ENCODE measurements at regions not wholly inside any gene's neighbourhood (a gene's known extent, or its start where the extent isn't known, plus 50 kb on each side); places are given as distances from the start of the nearest gene placed in this dataset.
"Not testable (repeated sequence)": the region's sequence is repeated elsewhere in the genome, so short reads cannot be mapped to it uniquely, and the experiment has no call there.

- Mint-ChIP-seq H3K27me3 (peaks cover 2 to 6% of the 10 kb centered on the region in 2 donors), H3K9me3 (peaks cover 0 to 7% (median 0%) of the 10 kb centered on the region in 3 donors), H3K4me3 (no peak overlapping the region), H3K27ac (no peak overlapping the region), H3K36me3 (no peaks in the 10 kb centered on the region), H3K4me1 (no peaks in the 10 kb centered on the region)
- Histone ChIP-seq H3K27me3 (replicated peaks in 1 of 2; ENCODE audit: control insufficient read depth in 2 of 2, extremely low read depth in 1 of 2, insufficient read depth in 2 of 2, low read length in 1 of 2) (no peaks in the 10 kb centered on the region), H3K9me3 (no peaks in the 10 kb centered on the region), H3K27ac (ENCODE audit: low read length) (no peak overlapping the region), H3K4me1 (ENCODE audit: control insufficient read depth in 1 of 2, extremely low read depth in 1 of 2, insufficient read depth in 2 of 2, low read length in 2 of 2) (no peaks in the 10 kb centered on the region), H3K36me3 (ENCODE audit: control insufficient read depth in 2 of 2, extremely low read depth in 1 of 2, insufficient read depth in 1 of 2, low read length in 1 of 2) (no peaks in the 10 kb centered on the region), H3K4me3 (ENCODE audit: control insufficient read depth in 1 of 2, extremely low read depth in 1 of 2, low read length in 1 of 2) (no peak overlapping the region)
- ATAC-seq (replicated peaks in 1 of 4) (no peak), DNase-seq (no peak)
- CTCF ChIA-PET: no interaction called here
- POLR2A ChIA-PET: no interaction called here
- WGBS (ENCODE audit: insufficient coverage): 85% methylated on average over 2 of the region's 5 CpGs
These were observed 63.0 kb downstream of the HLX start for GRCh38 chr1:220942278-220942677.

- DNase-seq; H3K27ac ChIP-seq (ENCODE audit: low read length); H3K36me3 ChIP-seq (ENCODE audit: control insufficient read depth in 2 of 2, extremely low read depth in 1 of 2, insufficient read depth in 1 of 2, low read length in 1 of 2); H3K27me3 ChIP-seq (replicated peaks in 1 of 2; ENCODE audit: control insufficient read depth in 2 of 2, extremely low read depth in 1 of 2, insufficient read depth in 2 of 2, low read length in 1 of 2); H3K27me3 Mint-ChIP-seq; POLR2A ChIA-PET; H3K27ac Mint-ChIP-seq; CTCF ChIA-PET; H3K36me3 Mint-ChIP-seq; ATAC-seq (replicated peaks in 1 of 4); H3K9me3 ChIP-seq; H3K4me3 ChIP-seq (ENCODE audit: control insufficient read depth in 1 of 2, extremely low read depth in 1 of 2, low read length in 1 of 2); H3K4me1 Mint-ChIP-seq; H3K4me1 ChIP-seq (ENCODE audit: control insufficient read depth in 1 of 2, extremely low read depth in 1 of 2, insufficient read depth in 2 of 2, low read length in 2 of 2); H3K9me3 Mint-ChIP-seq; H3K4me3 Mint-ChIP-seq: not testable (repeated sequence)
- WGBS (ENCODE audit: insufficient coverage): 68% methylated on average over 2 of the region's 2 CpGs
These were observed 63.7 kb downstream of the HLX start for GRCh38 chr1:220942914-220943313.

- DNase-seq (no peak), ATAC-seq (replicated peaks in 1 of 4) (no peak)
- H3K36me3 Mint-ChIP-seq: no peaks in the 10 kb centered on the region
- Histone ChIP-seq H3K9me3 (no peaks in the 10 kb centered on the region), H3K27ac (ENCODE audit: low read length) (no peak overlapping the region), H3K4me1 (ENCODE audit: control insufficient read depth in 1 of 2, extremely low read depth in 1 of 2, insufficient read depth in 2 of 2, low read length in 2 of 2) (no peaks in the 10 kb centered on the region), H3K36me3 (ENCODE audit: control insufficient read depth in 2 of 2, extremely low read depth in 1 of 2, insufficient read depth in 1 of 2, low read length in 1 of 2) (no peaks in the 10 kb centered on the region), H3K27me3 (replicated peaks in 1 of 2; ENCODE audit: control insufficient read depth in 2 of 2, extremely low read depth in 1 of 2, insufficient read depth in 2 of 2, low read length in 1 of 2) (no peaks in the 10 kb centered on the region), H3K4me3 (ENCODE audit: control insufficient read depth in 1 of 2, extremely low read depth in 1 of 2, low read length in 1 of 2) (no peak overlapping the region)
- ChIA-PET CTCF (no interaction called here), POLR2A (no interaction called here)
- H3K27me3 Mint-ChIP-seq: peaks cover 2 to 6% of the 10 kb centered on the region in 2 donors
- H3K9me3 Mint-ChIP-seq: peaks cover 0 to 7% (median 0%) of the 10 kb centered on the region in 3 donors
- no CpG with 5 or more reads among the region's 2 CpGs for WGBS (ENCODE audit: insufficient coverage)
- H3K4me3 Mint-ChIP-seq: no peak overlapping the region
- H3K27ac Mint-ChIP-seq: no peak overlapping the region
- no peaks in the 10 kb centered on the region for H3K4me1 Mint-ChIP-seq
These were observed 64.2 kb downstream of the HLX start for GRCh38 chr1:220943319-220943996.

- Mint-ChIP-seq H3K27me3 (no peaks in the 10 kb centered on the region), H3K36me3 (no peaks in the 10 kb centered on the region), H3K9me3 (peaks cover 4 to 13% (median 4%) of the 10 kb centered on the region in 3 donors), H3K4me1 (no peaks in the 10 kb centered on the region), H3K4me3 (no peak overlapping the region), H3K27ac (no peak overlapping the region)
- ATAC-seq (replicated peaks in 1 of 4) (no peak), DNase-seq (no peak)
- H3K9me3 ChIP-seq: no peaks in the 10 kb centered on the region
- H3K4me3 ChIP-seq (ENCODE audit: control insufficient read depth in 1 of 2, extremely low read depth in 1 of 2, low read length in 1 of 2): no peak overlapping the region
- H3K4me1 ChIP-seq (ENCODE audit: control insufficient read depth in 1 of 2, extremely low read depth in 1 of 2, insufficient read depth in 2 of 2, low read length in 2 of 2): no peaks in the 10 kb centered on the region
- H3K27me3 ChIP-seq (replicated peaks in 1 of 2; ENCODE audit: control insufficient read depth in 2 of 2, extremely low read depth in 1 of 2, insufficient read depth in 2 of 2, low read length in 1 of 2): no peaks in the 10 kb centered on the region
- ChIA-PET POLR2A (no interaction called here), CTCF (no interaction called here)
- no peaks in the 10 kb centered on the region for H3K36me3 ChIP-seq (ENCODE audit: control insufficient read depth in 2 of 2, extremely low read depth in 1 of 2, insufficient read depth in 1 of 2, low read length in 1 of 2)
- H3K27ac ChIP-seq (ENCODE audit: low read length): no peak overlapping the region
These were observed 71.3 kb downstream of the HLX start for GRCh38 chr1:220950576-220950975.

GRCh38 chr1:220952961-220953643, 73.9 kb downstream of the HLX start:
- no peaks in the 10 kb centered on the region for H3K4me1 Mint-ChIP-seq
- H3K4me3 ChIP-seq (ENCODE audit: control insufficient read depth in 1 of 2, extremely low read depth in 1 of 2, low read length in 1 of 2): no peak overlapping the region
- no peaks in the 10 kb centered on the region for H3K27me3 Mint-ChIP-seq
- no peaks in the 10 kb centered on the region for H3K27me3 ChIP-seq (replicated peaks in 1 of 2; ENCODE audit: control insufficient read depth in 2 of 2, extremely low read depth in 1 of 2, insufficient read depth in 2 of 2, low read length in 1 of 2)
- 26% methylated on average over 2 of the region's 3 CpGs for WGBS (ENCODE audit: insufficient coverage)
- H3K9me3 ChIP-seq: no peaks in the 10 kb centered on the region
- POLR2A ChIA-PET: no interaction called here
- H3K9me3 Mint-ChIP-seq: peaks cover 4 to 13% (median 4%) of the 10 kb centered on the region in 3 donors
- H3K27ac ChIP-seq (ENCODE audit: low read length): no peak overlapping the region
- H3K36me3 Mint-ChIP-seq: no peaks in the 10 kb centered on the region
- H3K4me3 Mint-ChIP-seq: no peak overlapping the region
- H3K4me1 ChIP-seq (ENCODE audit: control insufficient read depth in 1 of 2, extremely low read depth in 1 of 2, insufficient read depth in 2 of 2, low read length in 2 of 2): no peaks in the 10 kb centered on the region
- CTCF ChIA-PET: no interaction called here
- no peak for DNase-seq
- no peak overlapping the region for H3K27ac Mint-ChIP-seq
- ATAC-seq (replicated peaks in 1 of 4): no peak
- H3K36me3 ChIP-seq (ENCODE audit: control insufficient read depth in 2 of 2, extremely low read depth in 1 of 2, insufficient read depth in 1 of 2, low read length in 1 of 2): no peaks in the 10 kb centered on the region

GRCh38 chr1:220954321-220955075, 75.3 kb downstream of the HLX start:
- DNase-seq (no peak), ATAC-seq (replicated peaks in 1 of 4) (no peak)
- CTCF ChIA-PET: no interaction called here
- no peak overlapping the region for H3K4me3 Mint-ChIP-seq
- whole genome bisulfite sequencing (ENCODE audit: insufficient coverage): 89% methylated on average over 1 of the region's 5 CpGs
- no peaks in the 10 kb centered on the region for H3K4me1 Mint-ChIP-seq
- no peaks in the 10 kb centered on the region for H3K9me3 ChIP-seq
- no peak overlapping the region for H3K27ac Mint-ChIP-seq
- H3K27me3 ChIP-seq (replicated peaks in 1 of 2; ENCODE audit: control insufficient read depth in 2 of 2, extremely low read depth in 1 of 2, insufficient read depth in 2 of 2, low read length in 1 of 2): no peaks in the 10 kb centered on the region
- no peaks in the 10 kb centered on the region for H3K4me1 ChIP-seq (ENCODE audit: control insufficient read depth in 1 of 2, extremely low read depth in 1 of 2, insufficient read depth in 2 of 2, low read length in 2 of 2)
- no peaks in the 10 kb centered on the region for H3K36me3 ChIP-seq (ENCODE audit: control insufficient read depth in 2 of 2, extremely low read depth in 1 of 2, insufficient read depth in 1 of 2, low read length in 1 of 2)
- POLR2A ChIA-PET: no interaction called here
- no peak overlapping the region for H3K27ac ChIP-seq (ENCODE audit: low read length)
- peaks cover 2 to 9% (median 4%) of the 10 kb centered on the region in 3 donors for H3K9me3 Mint-ChIP-seq
- H3K36me3 Mint-ChIP-seq: no peaks in the 10 kb centered on the region
- H3K4me3 ChIP-seq (ENCODE audit: control insufficient read depth in 1 of 2, extremely low read depth in 1 of 2, low read length in 1 of 2): no peak overlapping the region
- no peaks in the 10 kb centered on the region for H3K27me3 Mint-ChIP-seq
